KMS-11 (cell line): ENCODE measurements at regions not wholly inside any gene's neighbourhood (a gene's known extent, or its start where the extent isn't known, plus 50 kb on each side); places are given as distances from the start of the nearest gene placed in this dataset.

Experiments used
- H2AFZ ChIP-seq: fragments of 200-600 bp; sonication (generic); 2 replicates; pipeline ENCODE4 v1.6.1; 2016; ENCODE audit warnings: antibody characterized with exemption, mixed run types, low read depth
- H3K27ac ChIP-seq: fragments of 200-600 bp; sonication (generic); 2 replicates; pipeline ENCODE4 v1.6.1; 2016; ENCODE audit warnings: mild to moderate bottlenecking, mixed run types
- H3K27me3 ChIP-seq: fragments of 200-600 bp; sonication (generic); 2 replicates; pipeline ENCODE4 v1.6.1; 2017; ENCODE audit warnings: mild to moderate bottlenecking, low read depth, mixed run types, moderate library complexity; ENCODE audit not compliant: insufficient read depth
- H3K36me3 ChIP-seq: fragments of 200-600 bp; sonication (generic); 2 replicates; pipeline ENCODE4 v1.6.1; 2017; ENCODE audit warnings: mild to moderate bottlenecking, mixed run types; ENCODE audit not compliant: insufficient read depth
- H3K4me1 ChIP-seq: fragments of 200-600 bp; sonication (generic); 2 replicates; pipeline ENCODE4 v1.6.1; 2016; ENCODE audit warnings: mild to moderate bottlenecking, low read depth, mixed run types; ENCODE audit not compliant: poor library complexity, severe bottlenecking
- H3K4me2 ChIP-seq: fragments of 200-600 bp; sonication (generic); 2 replicates; pipeline ENCODE4 v1.7.0; 2016; ENCODE audit warnings: mild to moderate bottlenecking, mixed run types
- H3K4me3 ChIP-seq: fragments of 200-600 bp; sonication (generic); IDR thresholded peaks from 2 replicates; pipeline ENCODE4 v1.6.1; 2017; ENCODE audit warnings: low read depth, low read length, mixed read lengths; ENCODE audit not compliant: insufficient read depth
- H3K79me2 ChIP-seq: fragments of 200-600 bp; sonication (generic); 2 replicates; pipeline ENCODE4 v1.6.1; 2016; ENCODE audit warnings: low read depth, mixed run types; ENCODE audit not compliant: insufficient read depth
- H3K9ac ChIP-seq: fragments of 200-600 bp; sonication (generic); 2 replicates; pipeline ENCODE4 v1.6.1; 2016; ENCODE audit warnings: mild to moderate bottlenecking, mixed run types
- H4K20me1 ChIP-seq: fragments of 200-600 bp; sonication (generic); 2 replicates; pipeline ENCODE4 v1.6.1; 2016; ENCODE audit warnings: mild to moderate bottlenecking, mixed run types; ENCODE audit not compliant: insufficient read depth
- TF ChIP-seq, protein P1 (sequence below): fragments of 200-600 bp; sonication (generic); conservative IDR thresholded peaks from 2 replicates; pipeline ENCODE4 v1.6.1; 2017; ENCODE audit warnings: low read depth, mild to moderate bottlenecking, antibody characterized with exemption, low read length, moderate library complexity, mixed read lengths

DNA sequence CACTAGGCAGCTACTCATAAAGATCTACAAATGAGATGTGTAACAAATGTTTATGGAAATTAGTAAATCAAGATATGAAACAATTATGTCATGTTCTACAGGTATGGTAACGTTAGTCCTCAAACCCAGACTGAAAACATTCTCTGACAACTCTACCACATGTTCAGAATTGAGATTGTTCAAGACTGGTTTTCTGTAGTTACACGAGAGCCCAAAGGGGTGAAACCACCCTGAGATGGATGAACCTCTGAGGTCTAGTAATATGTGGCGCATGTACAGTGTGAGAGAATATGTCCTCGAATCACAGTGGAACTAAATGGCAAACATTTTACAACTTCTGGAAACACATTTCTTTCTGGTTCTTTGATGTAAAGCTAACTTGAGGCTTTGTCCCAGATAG is 614.3 kb downstream of the ZEB2 start:
- H3K27me3 ChIP-seq: no peaks in the 10 kb centered on the region
- H3K79me2 ChIP-seq: no peaks in the 10 kb centered on the region
- no peak overlapping the region for H3K27ac ChIP-seq
- H3K36me3 ChIP-seq: no peaks in the 10 kb centered on the region
- no peak overlapping the region for H3K4me2 ChIP-seq
- no peak overlapping the region for H3K4me3 ChIP-seq
- no peak overlapping the region for H3K9ac ChIP-seq
- no peak overlapping the region for H2AFZ ChIP-seq
- H4K20me1 ChIP-seq: no peaks in the 10 kb centered on the region
- TF ChIP-seq, protein P1, sequence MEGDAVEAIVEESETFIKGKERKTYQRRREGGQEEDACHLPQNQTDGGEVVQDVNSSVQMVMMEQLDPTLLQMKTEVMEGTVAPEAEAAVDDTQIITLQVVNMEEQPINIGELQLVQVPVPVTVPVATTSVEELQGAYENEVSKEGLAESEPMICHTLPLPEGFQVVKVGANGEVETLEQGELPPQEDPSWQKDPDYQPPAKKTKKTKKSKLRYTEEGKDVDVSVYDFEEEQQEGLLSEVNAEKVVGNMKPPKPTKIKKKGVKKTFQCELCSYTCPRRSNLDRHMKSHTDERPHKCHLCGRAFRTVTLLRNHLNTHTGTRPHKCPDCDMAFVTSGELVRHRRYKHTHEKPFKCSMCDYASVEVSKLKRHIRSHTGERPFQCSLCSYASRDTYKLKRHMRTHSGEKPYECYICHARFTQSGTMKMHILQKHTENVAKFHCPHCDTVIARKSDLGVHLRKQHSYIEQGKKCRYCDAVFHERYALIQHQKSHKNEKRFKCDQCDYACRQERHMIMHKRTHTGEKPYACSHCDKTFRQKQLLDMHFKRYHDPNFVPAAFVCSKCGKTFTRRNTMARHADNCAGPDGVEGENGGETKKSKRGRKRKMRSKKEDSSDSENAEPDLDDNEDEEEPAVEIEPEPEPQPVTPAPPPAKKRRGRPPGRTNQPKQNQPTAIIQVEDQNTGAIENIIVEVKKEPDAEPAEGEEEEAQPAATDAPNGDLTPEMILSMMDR: no peak
- H3K4me1 ChIP-seq: no peaks in the 10 kb centered on the region

DNA sequence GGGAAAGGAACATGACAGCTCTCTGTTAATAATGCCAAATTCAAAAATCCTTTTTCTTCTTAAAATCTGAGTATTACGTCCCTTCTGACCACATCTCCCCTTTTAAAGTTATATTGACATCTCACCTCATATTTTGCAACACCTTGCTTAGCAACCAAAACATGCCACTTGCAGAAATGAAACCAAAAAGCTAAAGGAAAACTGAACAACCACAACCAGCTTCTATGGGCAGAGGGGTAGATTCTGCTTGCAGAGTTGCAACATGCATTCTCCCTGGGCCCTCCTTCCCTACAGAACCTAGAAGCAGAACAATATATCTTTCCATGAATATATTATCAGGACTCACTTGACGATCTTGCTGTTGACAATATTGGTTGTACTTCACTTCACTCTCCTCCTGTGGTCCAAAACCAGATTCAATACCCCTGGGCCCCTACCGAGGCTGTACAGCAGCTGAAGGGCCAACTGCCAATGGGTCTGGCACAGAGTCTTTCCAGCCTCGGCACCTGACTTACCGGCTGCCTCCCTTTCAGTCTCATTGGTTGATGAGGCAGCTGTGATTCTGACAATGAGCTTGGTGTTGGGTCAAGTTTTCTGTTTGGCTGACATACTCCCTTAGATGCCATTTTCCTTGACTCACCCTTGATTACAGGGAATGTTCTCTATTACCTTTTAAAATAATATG is 616.6 kb downstream of the ZEB2 start:
- H3K9ac ChIP-seq: no peak overlapping the region
- H3K4me2 ChIP-seq: no peak overlapping the region
- TF ChIP-seq, protein P1: no peak

DNA sequence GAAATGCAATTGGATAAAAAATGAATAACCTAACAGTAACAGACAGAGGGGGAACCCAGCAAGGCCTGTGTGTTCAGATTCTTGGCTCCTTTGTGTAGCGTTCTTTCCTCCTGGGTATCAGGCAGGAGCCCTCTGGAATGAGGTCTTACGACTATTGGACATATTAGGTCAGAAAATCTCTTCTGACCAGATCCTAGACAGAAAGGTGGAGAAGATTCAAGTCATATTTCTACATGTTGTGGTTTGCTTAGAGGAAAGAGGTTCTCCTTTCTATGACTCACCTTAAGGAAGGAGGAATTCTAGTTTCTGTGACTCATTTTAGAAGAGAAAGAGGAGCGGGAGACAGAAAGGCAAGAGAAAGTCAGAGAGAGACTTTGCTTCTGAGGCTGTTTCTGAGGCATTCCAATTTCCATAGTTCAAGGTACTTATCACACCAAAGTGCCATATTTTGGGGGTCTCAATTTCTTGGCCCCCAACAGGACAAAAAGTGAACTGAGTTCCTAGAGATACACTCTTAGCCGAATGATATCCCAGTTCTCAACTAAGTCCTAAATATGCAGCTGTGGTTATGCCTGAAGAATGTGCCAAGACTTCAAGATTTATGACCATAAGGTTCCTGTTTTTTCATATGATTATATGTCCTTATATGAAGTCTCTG is 618.6 kb downstream of the ZEB2 start:
- H3K27ac ChIP-seq: no peak overlapping the region
- H3K4me2 ChIP-seq: no peak overlapping the region
- no peak overlapping the region for H3K4me3 ChIP-seq
- no peak overlapping the region for H3K9ac ChIP-seq
- no peaks in the 10 kb centered on the region for H4K20me1 ChIP-seq
- H3K36me3 ChIP-seq: no peaks in the 10 kb centered on the region
- no peak overlapping the region for H2AFZ ChIP-seq
- no peaks in the 10 kb centered on the region for H3K79me2 ChIP-seq
- no peaks in the 10 kb centered on the region for H3K4me1 ChIP-seq
- TF ChIP-seq, protein P1: no peak
- H3K27me3 ChIP-seq: no peaks in the 10 kb centered on the region

More for the DNA sequence above, 616.6 kb downstream of the ZEB2 start:
- Histone ChIP-seq H2AFZ (no peak overlapping the region), H3K4me3 (no peak overlapping the region), H3K79me2 (no peaks in the 10 kb centered on the region), H3K27ac (no peak overlapping the region), H3K4me1 (no peaks in the 10 kb centered on the region), H3K27me3 (no peaks in the 10 kb centered on the region), H3K36me3 (no peaks in the 10 kb centered on the region), H4K20me1 (no peaks in the 10 kb centered on the region)

GRCh38 chr2:143899987-143900386 is 619.9 kb downstream of the ZEB2 start:
- Histone ChIP-seq H3K4me3 (no peak overlapping the region), H3K4me1 (no peaks in the 10 kb centered on the region), H2AFZ (no peak overlapping the region), H3K9ac (no peak overlapping the region), H4K20me1 (no peaks in the 10 kb centered on the region), H3K27me3 (no peaks in the 10 kb centered on the region), H3K27ac (no peak overlapping the region), H3K79me2 (no peaks in the 10 kb centered on the region), H3K4me2 (no peak overlapping the region), H3K36me3 (no peaks in the 10 kb centered on the region)
- TF ChIP-seq, protein P1: no peak
